GM21825 (cell line): ENCODE measurements at regions not wholly inside any gene's neighbourhood (a gene's known extent, or its start where the extent isn't known, plus 50 kb on each side); places are given as distances from the start of the nearest gene placed in this dataset.
"Not testable (repeated sequence)": the region's sequence is repeated elsewhere in the genome, so short reads cannot be mapped to it uniquely, and the experiment has no call there.

Experiments
- ATAC-seq: cut with Tn5 transposase; IDR thresholded peaks from one replicate; pipeline ENCODE4 v1.9.1; 2021; ENCODE audit warnings: mild to moderate bottlenecking, moderate library complexity; ENCODE audit not compliant: unreplicated experiment

DNA sequence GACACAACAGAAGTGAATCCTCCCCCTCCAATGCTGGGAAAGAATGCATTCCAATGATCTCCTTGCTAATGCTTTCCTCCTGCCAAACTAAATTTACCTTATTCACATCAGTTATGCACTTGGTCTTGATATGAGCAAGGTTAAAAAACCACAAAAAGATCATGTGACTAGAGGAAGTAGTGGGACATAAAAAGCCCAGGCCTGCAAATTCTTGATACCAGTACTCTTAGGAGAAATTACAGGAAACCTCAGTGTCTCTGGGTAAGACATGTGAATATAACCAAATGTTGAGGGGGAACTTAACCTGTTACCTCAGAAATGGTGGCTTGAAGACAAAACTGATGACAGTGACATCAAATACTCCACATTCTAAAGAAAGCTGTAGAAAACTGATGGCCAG is 427.1 kb downstream of the RPS29 start:
- no peak for ATAC-seq

- ATAC-seq, result no peak
Measured at GRCh38 chr14:49139593-49139992, 446.6 kb downstream of the RPS29 start.

DNA sequence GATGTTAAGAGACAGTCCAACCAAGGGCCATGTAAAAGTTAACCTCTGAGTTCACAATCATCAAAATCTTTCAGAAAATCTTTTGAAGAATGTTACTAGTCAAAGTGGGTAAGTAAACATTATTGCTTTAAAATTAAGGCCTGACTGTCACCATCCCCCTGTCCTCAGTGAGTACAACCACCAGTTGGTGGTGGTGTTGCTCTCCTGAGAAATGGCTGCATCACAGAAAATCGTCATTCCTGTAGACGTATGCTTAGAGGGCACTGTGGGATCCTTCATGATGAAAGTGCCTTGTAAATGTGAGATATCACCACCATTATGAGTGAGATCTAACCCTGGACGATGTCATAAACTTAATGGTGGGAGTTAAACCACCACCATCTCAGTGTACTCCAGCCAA is 451.2 kb downstream of the RPS29 start:
- no peak for ATAC-seq

GRCh38 chr14:49121246-49121645 is 464.9 kb downstream of the RPS29 start:
- no peak for ATAC-seq

GRCh38 chr14:49114161-49114893 is 471.9 kb downstream of the RPS29 start:
- no peak for ATAC-seq

DNA sequence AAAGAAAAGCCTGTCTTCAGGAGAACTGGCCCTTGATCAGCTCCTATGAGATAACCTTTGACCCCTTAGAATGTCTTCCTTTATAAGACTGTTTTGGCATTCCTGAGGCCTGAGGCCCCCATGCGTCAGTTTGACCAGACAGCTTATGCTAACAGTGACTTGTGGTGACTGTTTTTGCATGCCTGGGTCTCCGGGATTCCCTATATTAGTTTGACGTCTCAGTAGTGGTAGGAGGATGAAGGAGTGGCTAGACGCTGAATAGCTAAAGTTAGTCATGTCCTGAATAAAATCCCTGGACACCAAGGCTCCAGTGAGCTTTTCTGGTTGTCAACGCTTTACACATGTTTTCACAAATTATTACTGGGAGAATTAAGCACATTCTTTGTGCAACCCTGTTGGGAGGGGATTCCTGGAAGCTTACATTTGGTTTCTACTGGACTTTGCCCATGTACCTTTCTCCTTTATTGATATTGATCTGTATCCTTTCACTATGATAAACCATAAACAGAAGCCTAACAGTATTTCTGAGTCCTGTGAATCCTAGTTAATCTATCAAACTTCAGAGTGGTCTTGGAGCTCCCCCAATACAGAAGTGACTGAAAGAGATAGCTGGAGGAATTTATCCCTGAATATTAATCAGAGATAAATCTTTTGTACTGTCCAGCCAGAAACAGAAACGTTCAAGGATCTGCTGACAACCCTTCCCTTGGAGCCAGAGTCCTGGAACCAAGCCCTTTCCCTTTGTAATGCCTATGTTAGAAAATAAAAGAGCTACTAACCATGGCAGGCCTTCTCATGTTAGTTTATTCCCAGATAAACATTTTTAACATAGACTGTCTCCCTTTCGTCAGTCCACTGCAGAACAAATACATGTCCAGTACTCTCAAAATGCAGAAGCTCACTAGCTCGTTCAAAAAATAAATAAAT is 479.2 kb downstream of the RPS29 start:
- no peak for ATAC-seq

GRCh38 chr14:49105956-49106355 is 480.2 kb downstream of the RPS29 start:
- ATAC-seq, result no peak

DNA sequence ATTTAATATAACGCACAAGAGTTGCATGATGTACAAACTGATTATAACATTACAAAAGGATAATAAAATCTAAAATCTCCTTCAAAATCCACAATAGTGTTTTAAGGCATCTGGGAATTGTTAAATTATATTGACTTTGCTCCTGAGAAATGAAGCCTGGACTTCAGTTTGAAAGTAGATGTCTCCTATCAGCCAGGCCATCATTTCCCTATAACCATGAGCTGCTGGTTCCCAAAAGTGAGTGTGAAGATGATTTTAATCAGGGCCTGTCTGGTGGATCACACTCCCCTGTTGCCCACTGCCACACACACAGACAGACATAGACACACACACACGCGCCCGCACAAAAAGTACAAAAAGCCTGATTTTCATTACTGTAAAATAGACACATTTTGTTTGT is 480.7 kb downstream of the RPS29 start:
- no peak for ATAC-seq

DNA sequence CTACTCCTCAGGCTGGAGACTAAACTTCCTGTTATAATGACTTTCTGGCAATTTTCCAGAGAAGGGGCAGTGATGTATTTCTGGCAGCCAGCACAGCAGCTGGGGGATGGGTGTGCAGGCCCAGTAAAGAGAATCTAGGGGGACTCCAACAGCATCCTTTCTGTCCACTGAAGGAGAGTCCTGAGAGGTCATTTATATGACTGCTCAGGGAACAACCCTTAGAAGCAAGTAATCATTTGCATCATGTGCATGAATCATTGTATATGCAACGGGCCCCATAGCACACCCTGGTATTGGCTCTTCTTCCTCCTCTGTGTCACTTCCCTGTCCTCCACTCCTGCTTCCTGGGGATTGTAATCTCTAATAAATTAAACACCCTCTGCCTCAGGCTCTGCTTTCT is 493.8 kb downstream of the RPS29 start:
- ATAC-seq, result no peak

DNA sequence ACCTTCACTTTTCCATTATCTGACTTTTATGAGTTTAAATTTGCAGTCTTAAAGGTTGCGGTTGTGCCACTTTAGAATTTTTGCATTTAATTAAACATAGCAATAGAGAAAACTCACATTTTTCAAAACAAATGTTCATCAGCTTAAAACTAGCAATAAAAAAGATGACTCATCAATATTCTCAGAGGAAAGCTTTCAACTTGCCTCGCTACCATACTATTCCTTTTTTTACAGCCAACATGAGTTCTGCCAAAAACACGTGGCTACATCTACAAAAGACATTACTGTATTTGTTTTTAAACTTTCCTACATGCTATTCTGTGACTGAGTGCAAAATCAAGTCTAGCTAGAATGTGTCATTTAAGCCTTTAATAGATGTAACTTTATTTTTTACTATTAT is 497.1 kb downstream of the RPS29 start:
- no peak for ATAC-seq

DNA sequence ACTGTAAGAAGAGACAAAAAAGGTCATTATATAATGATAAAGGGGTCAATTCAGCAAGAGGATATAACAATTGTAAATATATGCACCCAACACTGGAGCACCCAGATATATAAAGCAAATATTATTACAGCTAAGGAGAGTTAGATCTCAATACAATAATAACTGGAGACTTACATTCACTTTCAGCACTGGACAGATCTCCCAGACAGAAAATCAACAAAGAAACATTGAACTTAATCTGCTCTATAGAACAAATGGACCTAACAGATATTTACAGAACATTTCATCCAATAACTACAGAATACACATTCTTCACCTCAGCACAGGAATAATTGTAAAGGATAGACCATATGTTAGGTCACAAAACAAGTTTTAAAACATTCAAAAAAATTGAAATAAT is 512.9 kb downstream of the RPS29 start:
- not testable (repeated sequence) for ATAC-seq

DNA sequence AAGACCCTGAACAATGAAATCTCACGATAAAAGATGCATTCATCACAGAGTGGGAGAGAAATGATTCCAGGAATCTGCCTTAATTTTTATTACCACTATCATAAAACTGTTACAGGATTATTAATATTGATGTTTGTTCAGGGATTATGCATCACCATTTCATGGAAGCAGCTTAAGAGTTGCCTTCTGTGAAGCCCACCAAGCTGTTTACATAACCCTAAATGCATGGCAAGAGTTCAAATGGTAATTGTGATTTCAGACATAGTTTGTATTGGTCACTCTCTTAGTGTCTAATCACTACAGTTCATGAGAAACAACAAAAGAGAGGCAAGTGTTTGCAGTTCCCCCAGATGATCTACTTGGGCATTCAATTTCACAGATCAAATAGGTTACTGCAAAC is 527.7 kb downstream of the RPS29 start:
- no peak for ATAC-seq

GRCh38 chr14:49057838-49058510 is 528.2 kb downstream of the RPS29 start:
- ATAC-seq, result no peak

DNA sequence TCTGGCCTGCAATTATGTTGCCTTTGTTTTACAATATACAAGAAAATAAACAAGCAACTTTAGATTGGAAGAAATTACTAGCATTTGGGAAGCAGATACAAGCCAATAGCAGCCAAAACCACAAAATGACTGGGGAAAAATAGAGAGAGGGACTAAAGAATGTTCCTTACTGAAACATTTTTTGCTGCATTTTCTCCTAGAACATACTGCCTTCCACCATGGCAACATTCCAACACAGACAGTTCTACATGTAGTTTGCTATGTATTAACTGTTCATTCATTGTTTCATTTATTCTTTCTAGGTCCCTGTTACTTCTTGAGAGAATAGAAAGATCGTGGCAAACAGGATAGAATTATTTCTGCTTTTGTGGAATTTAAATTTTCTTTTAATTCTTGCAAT is 530.2 kb downstream of the RPS29 start:
- ATAC-seq, result no peak

DNA sequence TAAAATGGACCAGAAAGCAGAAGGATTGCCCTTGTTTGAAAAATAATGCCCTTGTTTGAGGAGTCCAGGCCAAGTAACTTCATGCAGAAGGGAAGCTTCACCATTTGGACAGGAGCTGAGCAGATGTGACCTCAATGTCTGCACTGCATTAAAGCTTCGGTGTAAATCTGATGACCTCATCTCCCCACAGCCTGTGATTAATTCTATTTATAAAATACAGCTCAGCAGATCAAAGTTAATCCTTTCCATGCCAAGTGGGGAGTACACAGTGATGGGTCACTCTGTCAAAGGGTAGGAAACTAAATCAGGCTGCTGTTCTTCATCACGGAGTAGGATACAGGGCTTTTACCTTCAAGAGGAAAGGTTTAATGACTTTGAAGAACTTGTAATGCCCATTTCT is 533.7 kb downstream of the RPS29 start:
- no peak for ATAC-seq

GRCh38 chr14:49051328-49052060 is 534.7 kb downstream of the RPS29 start:
- ATAC-seq, result no peak

DNA sequence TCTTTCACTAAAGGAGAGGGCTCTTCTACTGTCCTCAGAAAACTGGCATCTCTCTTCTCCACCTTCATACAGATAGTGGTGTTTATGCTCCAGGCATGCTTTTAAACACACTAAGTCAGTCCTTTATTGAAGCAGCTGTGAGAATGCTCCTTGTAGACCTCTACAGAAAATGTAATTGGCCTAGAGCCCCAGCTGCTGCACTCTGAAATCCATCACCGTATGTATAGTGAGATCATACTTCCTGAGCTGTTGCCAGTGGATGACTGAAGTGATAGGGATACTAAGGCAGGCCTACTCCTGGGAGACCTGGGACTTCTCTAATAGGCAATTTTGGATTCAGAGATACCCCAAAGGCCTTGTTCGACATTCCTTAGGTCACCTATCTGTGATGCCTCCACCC is 535.4 kb downstream of the RPS29 start:
- ATAC-seq, result no peak

DNA sequence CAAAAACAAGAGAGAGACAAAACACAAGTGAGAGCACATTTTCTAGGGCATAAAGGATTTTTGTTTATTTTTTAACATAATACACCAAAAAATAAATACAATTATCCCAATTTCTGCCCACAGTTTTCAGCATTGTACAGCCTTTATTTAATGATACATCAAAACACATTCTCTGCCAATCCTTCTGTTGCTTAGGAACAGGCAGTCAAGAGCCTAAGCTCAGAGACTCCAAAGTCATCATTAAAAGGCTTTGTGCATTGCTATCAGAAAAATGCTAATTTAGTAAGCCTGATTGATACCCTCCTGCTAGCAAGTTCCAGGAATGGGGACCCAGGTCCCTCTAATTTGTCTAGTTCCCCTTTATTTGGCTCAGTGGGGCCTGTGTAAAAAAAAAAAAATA is 536.5 kb downstream of the RPS29 start:
- no peak for ATAC-seq

DNA sequence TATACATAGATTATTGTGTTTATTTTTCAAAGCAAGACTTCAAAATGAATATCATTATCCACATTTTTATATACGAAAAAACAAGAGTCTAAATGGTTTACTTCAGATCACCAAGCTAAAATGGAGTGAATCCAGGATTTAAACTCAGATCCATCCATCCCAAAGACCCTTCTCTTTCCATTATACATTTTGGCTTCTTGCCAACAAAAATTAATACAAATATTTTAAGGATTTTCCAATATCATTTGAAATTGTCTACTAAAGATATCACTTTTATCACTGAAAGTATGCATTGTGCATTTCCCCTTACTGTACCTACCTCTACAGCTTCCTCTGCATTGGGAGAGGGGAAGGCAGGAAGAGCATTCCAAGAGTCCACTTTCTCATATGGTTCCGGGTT is 541.2 kb downstream of the RPS29 start:
- no peak for ATAC-seq

GRCh38 chr14:49036984-49037516 is 549.1 kb downstream of the RPS29 start:
- no peak for ATAC-seq

- ATAC-seq, result no peak
Measured at GRCh38 chr14:49036266-49036665, 549.9 kb downstream of the RPS29 start.
